ENCODE measurements at regions not wholly inside any gene's neighbourhood (a gene's known extent, or its start where the extent isn't known, plus 50 kb on each side); places are given as distances from the start of the nearest gene placed in this dataset.

GRCh38 chr11:104759464-104759863, 138.8 kb downstream of the CASP12 start:
- no peak for TF ChIP-seq CTCF (conservative IDR thresholded peaks at IDR 0.05; ENCODE audit: low read depth, low read length)
- no peak for TF ChIP-seq EZH2 (IDR thresholded peaks at IDR 0.05; ENCODE audit: low read length, unreplicated experiment)
- no peak for TF ChIP-seq EZH2phosphoT487 (IDR thresholded peaks at IDR 0.05; ENCODE audit: borderline replicate concordance, low read length)

Data from PC-3 (cell line).